ENCODE measurements at regions not wholly inside any gene's neighbourhood (a gene's known extent, or its start where the extent isn't known, plus 50 kb on each side); places are given as distances from the start of the nearest gene placed in this dataset.
"Not testable (repeated sequence)": the region's sequence is repeated elsewhere in the genome, so short reads cannot be mapped to it uniquely, and the experiment has no call there.

DNA sequence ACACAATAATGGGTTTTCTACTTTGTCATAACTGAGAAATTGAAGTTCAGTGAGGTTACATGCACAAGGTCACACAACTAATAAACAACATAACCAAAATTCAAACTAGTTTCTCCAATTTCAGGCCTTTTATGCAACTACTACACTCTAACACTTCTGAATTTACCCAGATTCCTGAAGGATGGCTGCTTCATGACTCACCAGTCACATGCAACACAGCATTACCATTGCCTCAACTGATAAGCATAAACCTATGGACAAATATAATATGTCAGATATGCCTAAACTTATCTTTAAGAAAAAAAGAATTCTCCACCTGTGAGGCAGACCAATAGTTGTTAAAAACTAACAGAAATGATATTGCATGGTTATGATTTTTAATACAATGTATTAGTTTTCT lies 586.5 kb upstream of the SLC8A1 start:
- ATAC-seq (no peak), DNase-seq (ENCODE audit: low read depth in 1 of 2, low spot score in 1 of 2) (no peak), FAIRE-seq (peak; percentile 59)
- no peak for TF ChIP-seq CHD2 (IDR thresholded peaks at IDR 0.05; ENCODE audit: low read length, partially characterized antibody)
- TF ChIP-seq, protein P1, sequence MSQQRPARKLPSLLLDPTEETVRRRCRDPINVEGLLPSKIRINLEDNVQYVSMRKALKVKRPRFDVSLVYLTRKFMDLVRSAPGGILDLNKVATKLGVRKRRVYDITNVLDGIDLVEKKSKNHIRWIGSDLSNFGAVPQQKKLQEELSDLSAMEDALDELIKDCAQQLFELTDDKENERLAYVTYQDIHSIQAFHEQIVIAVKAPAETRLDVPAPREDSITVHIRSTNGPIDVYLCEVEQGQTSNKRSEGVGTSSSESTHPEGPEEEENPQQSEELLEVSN (IDR thresholded peaks at IDR 0.05; ENCODE audit: borderline replicate concordance, low read depth), result no peak
- TF ChIP-seq, protein P2, sequence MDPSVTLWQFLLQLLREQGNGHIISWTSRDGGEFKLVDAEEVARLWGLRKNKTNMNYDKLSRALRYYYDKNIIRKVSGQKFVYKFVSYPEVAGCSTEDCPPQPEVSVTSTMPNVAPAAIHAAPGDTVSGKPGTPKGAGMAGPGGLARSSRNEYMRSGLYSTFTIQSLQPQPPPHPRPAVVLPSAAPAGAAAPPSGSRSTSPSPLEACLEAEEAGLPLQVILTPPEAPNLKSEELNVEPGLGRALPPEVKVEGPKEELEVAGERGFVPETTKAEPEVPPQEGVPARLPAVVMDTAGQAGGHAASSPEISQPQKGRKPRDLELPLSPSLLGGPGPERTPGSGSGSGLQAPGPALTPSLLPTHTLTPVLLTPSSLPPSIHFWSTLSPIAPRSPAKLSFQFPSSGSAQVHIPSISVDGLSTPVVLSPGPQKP (IDR thresholded peaks at IDR 0.05; ENCODE audit: low read depth, low read length), result no peak
- TF ChIP-seq ZSCAN20 (CRISPR knock-in tag; IDR thresholded peaks at IDR 0.05), result no peak
- no peak for TF ChIP-seq RNF2 (IDR thresholded peaks at IDR 0.05; ENCODE audit: borderline replicate concordance, low read depth)
- TF ChIP-seq EHF (CRISPR knock-in tag; IDR thresholded peaks at IDR 0.05), result no peak
- no peak for TF ChIP-seq ZC3H11A (IDR thresholded peaks at IDR 0.05)
- TF ChIP-seq KDM5A (IDR thresholded peaks at IDR 0.05), result no peak
- TF ChIP-seq TP53 (CRISPR knock-in tag; IDR thresholded peaks at IDR 0.05), result no peak
- TF ChIP-seq MYC (IDR thresholded peaks at IDR 0.05; ENCODE audit: borderline replicate concordance, low read length), result no peak
- TF ChIP-seq RCOR1 (IDR thresholded peaks at IDR 0.05; ENCODE audit: low read depth, low read length), result no peak
- TF ChIP-seq EP300 (IDR thresholded peaks at IDR 0.05), result no peak
- no peak for TF ChIP-seq ZFP36 (IDR thresholded peaks at IDR 0.05; ENCODE audit: borderline replicate concordance, partially characterized antibody)
- TF ChIP-seq HOXB5 (CRISPR knock-in tag; IDR thresholded peaks at IDR 0.05), result no peak
- TF ChIP-seq NR3C1 (IDR thresholded peaks at IDR 0.05), result no peak
- TF ChIP-seq HDAC2 (IDR thresholded peaks at IDR 0.05), result no peak
- TF ChIP-seq RARB (CRISPR knock-in tag; IDR thresholded peaks at IDR 0.05), result no peak
- TF ChIP-seq CHD4 (IDR thresholded peaks at IDR 0.05; ENCODE audit: borderline replicate concordance), result no peak
- TF ChIP-seq RAD21 (conservative IDR thresholded peaks at IDR 0.05 in 1 of 2, IDR thresholded peaks at IDR 0.05 in 1 of 2), result no peak
- TF ChIP-seq RFX5 (IDR thresholded peaks at IDR 0.05), result no peak
- Histone ChIP-seq H3K4me1 (no peaks in the 10 kb centered on the region), H3K27ac (no peak overlapping the region), H3K4me2 (no peak overlapping the region), H3K9me3 (no peaks in the 10 kb centered on the region), H3K4me3 (no peak overlapping the region)
- ChIA-PET CTCF (no interaction called here), POLR2A (no interaction called here)

DNA sequence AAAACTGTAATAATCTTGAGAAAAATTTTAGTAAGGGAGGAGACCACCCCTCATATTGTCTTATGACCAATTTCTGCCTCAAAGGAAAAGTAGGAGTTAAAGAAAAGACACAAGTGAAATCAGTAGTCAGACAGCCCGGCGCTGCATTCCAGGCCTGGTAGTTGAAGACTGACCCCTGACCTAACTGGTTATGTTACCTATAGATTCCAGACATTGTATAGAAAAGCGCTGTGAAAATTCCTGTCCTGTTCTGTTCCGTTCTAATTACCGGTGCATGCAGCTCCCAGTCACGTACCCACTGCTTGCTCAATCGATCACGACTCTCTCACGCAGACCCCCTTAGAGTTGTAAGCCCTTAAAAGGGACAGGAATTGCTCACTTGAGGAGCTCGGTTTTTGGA lies 587.9 kb upstream of the SLC8A1 start:
- POLR2A ChIA-PET; CTCF ChIA-PET; H3K9me3 ChIP-seq; FAIRE-seq; H3K4me2 ChIP-seq; H3K27ac ChIP-seq; H3K4me1 ChIP-seq; DNase-seq (ENCODE audit: low read depth in 1 of 2, low spot score in 1 of 2); ATAC-seq; H3K4me3 ChIP-seq: not testable (repeated sequence)
- 59% methylated on average over 10 of the region's 10 CpGs for WGBS (ENCODE audit: missing lambda C conversion rate)

DNA sequence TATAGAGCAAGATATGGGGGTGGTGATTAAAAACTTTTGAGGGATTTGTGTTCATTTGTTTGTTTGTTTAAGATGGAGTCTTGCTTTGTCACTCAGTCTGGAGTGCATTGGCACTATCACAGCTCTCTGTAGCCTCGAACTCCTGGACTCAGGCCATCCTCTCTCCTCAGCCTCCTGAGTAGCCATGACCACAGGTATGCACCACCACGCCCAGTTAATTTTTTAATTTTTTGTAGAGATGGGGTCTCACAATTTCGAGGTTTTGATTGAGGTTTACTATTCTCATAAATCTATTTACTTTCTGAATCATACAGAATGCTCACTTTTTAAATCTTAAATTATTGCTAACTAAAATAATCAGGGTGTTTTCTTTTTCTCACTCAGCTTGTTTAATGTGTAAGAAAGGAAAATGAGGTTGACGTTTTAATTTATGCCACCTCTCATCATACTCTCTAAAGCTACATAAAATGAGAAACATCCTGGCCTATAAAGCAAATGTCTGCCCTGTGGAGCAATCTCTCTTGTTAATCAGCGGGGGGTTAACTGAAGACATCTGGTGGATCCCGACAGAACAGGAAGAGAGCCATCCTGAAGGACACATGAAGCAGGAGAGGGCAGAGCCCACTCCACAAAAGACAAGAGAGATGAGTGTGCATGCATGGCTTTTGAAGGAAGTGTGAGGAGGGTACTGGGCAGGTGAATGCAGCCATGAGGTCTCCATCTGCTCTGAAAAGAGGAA lies 589.1 kb upstream of the SLC8A1 start:
- ChIA-PET POLR2A (no interaction called here), CTCF (no interaction called here)
- H3K4me3 ChIP-seq, result no peak overlapping the region
- TF ChIP-seq ZNF302 (CRISPR knock-in tag; IDR thresholded peaks at IDR 0.05) (no peak), POLR2AphosphoS2 (conservative IDR thresholded peaks at IDR 0.05; ENCODE audit: low read length) (no peak), RAD21 (conservative IDR thresholded peaks at IDR 0.05 in 1 of 2, IDR thresholded peaks at IDR 0.05 in 1 of 2) (no peak), FOSL2 (IDR thresholded peaks at IDR 0.05) (no peak), FOSL2 (CRISPR knock-in tag; IDR thresholded peaks at IDR 0.05) (no peak)
- FAIRE-seq (no peak), DNase-seq (ENCODE audit: low read depth in 1 of 2, low spot score in 1 of 2) (no peak), ATAC-seq (no peak)
- no peaks in the 10 kb centered on the region for H3K9me3 ChIP-seq
- no peak overlapping the region for H3K27ac ChIP-seq
- H3K4me1 ChIP-seq, result no peaks in the 10 kb centered on the region
- H3K4me2 ChIP-seq, result no peak overlapping the region
- 7% methylated on average over 6 of the region's 6 CpGs for WGBS (ENCODE audit: missing lambda C conversion rate)

Data from A549 (cell line).